Right lobe of liver (tissue), 6 donors: ENCODE measurements at regions not wholly inside any gene's neighbourhood (a gene's known extent, or its start where the extent isn't known, plus 50 kb on each side); places are given as distances from the start of the nearest gene placed in this dataset.

Source experiments
- ATAC-seq, 4 donors: fragments of 200-7000 bp; cut with Tn5 transposase; one replicate each; pipeline ENCODE4 v1.9.1; 2020; ENCODE audit warnings: mild to moderate bottlenecking in 4 of 4, moderate library complexity in 4 of 4
- DNase-seq, 3 donors: peaks; one replicate each; pipeline ENCODE4 v3.0.0-alpha.2; 2020
- H3K27ac ChIP-seq, 3 donors: fragments of 200-600 bp; one replicate each; pipeline ENCODE4 v1.8.0; 2022
- H3K27me3 ChIP-seq, 2 donors: fragments of 200-600 bp; one replicate each; pipeline ENCODE4 v1.8.0; 2022
- H3K36me3 ChIP-seq, 4 donors: fragments of 200-600 bp; sonication (generic) in 1 of 4; one replicate each; pipeline versions ENCODE4 v1.5.1 to v1.8.0; 2017 to 2022; ENCODE audit warnings: control low read depth in 1 of 4
- H3K4me1 ChIP-seq, 4 donors: fragments of 200-600 bp; sonication (generic) in 1 of 4; one replicate each; pipeline versions ENCODE4 v1.5.1 to v1.8.0; 2017 to 2022; ENCODE audit warnings: control low read depth in 1 of 4
- H3K4me3 ChIP-seq, 3 donors: fragments of 200-600 bp; one replicate each; pipeline ENCODE4 v1.8.0; 2022
- H3K9me3 ChIP-seq, 4 donors: fragments of 200-600 bp; sonication (generic) in 1 of 4; one replicate each; pipeline versions ENCODE4 v1.5.1 to v1.8.0; 2017 to 2022; ENCODE audit warnings: control low read depth in 1 of 4
- POLR2A ChIP-seq: fragments of 450-650 bp; IDR thresholded peaks from one replicate; pipeline ENCODE4 v1.6.1; 2017; ENCODE audit warnings: antibody characterized with exemption, mild to moderate bottlenecking
- WGBS: methylation state at CpG from one replicate; pipeline ENCODE4 v1.1.6; 2018; ENCODE audit warnings: low coverage, low lambda C conversion rate; ENCODE audit not compliant: insufficient coverage; ENCODE audit errors: missing lambda C conversion rate; 5-methylcytosine and 5-hydroxymethylcytosine counted together
- intact Hi-C, 2 donors: fragments of 100-400 bp; cut with DNase I; formaldehyde crosslinking; loops; one replicate each; pipeline versions ENCODE4 v1.11.2 to v1.14.1; 2022
- TF ChIP-seq, protein P1 (sequence below), 4 donors: fragments of 200-600 bp in 3 of 4; fragments of 450-650 bp in 1 of 4; IDR thresholded peaks; one replicate each; pipeline versions ENCODE4 v1.5.1 to v1.8.0; 2016 to 2022; ENCODE audit warnings: antibody characterized with exemption in 4 of 4, mild to moderate bottlenecking in 2 of 4
- donor health status: DM: no; HTN: yes; CAD: no.
- donor health status: DM: no; HTN: no; CAD: no.
- donor health status: DM: no; HTN: no; CAD: no.
- donor health status: DM: no; HTN: yes; CAD: no.
- donor health status: DM: no; HTN: yes; CAD: no.

DNA sequence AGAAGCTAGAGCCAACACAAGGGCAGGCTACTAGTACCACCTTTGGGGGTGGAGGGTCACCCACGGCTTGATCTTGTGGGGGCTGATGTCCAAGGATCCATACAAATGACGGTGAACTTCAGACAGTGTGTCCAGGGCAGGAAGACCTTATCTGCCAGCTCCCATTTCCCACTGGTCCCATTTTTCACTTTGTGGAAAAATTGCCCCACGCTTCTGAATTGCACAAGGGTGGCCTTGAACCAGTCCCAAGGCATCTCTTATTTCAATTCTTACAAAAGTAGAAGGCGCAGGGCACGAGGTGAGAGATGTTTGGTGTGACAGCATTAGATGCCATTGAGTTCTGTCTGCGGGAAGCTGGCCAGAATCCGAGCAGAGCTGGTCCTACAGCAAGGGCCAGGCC is 252.7 kb upstream of the CELF2 start:
- Histone ChIP-seq H3K4me1 (no peaks in the 10 kb centered on the region), H3K27me3 (no peaks in the 10 kb centered on the region), H3K36me3 (no peaks in the 10 kb centered on the region), H3K4me3 (no peak overlapping the region), H3K27ac (no peak overlapping the region), H3K9me3 (no peaks in the 10 kb centered on the region)
- 47% methylated on average over 5 of the region's 7 CpGs for WGBS
- DNase-seq: no peak
- ATAC-seq: no peak
- no peak for TF ChIP-seq POLR2A
- TF ChIP-seq, protein P1, sequence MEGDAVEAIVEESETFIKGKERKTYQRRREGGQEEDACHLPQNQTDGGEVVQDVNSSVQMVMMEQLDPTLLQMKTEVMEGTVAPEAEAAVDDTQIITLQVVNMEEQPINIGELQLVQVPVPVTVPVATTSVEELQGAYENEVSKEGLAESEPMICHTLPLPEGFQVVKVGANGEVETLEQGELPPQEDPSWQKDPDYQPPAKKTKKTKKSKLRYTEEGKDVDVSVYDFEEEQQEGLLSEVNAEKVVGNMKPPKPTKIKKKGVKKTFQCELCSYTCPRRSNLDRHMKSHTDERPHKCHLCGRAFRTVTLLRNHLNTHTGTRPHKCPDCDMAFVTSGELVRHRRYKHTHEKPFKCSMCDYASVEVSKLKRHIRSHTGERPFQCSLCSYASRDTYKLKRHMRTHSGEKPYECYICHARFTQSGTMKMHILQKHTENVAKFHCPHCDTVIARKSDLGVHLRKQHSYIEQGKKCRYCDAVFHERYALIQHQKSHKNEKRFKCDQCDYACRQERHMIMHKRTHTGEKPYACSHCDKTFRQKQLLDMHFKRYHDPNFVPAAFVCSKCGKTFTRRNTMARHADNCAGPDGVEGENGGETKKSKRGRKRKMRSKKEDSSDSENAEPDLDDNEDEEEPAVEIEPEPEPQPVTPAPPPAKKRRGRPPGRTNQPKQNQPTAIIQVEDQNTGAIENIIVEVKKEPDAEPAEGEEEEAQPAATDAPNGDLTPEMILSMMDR (IDR thresholded peaks at IDR 0.05): no peak
- intact Hi-C loops: no loop called here

DNA sequence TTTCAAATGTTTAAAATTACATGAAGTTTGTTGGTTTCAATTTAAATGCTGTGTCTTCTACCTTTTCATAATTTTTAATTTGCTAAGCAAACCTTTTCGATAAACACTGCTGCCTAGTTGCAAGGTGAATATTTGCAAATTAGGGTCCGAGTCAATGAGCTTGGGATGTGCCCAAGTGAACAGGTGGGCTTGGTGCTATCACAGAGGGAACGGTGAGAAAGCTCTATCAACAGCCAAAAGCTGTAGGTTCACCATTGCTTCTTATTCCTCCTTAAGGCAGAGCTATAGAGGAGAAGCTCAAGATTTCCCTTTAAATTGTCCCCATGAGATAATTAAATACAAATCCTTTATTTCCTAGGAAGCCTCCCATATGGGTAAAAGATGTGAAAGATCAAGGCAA is 245.3 kb upstream of the CELF2 start:
- Histone ChIP-seq H3K4me3 (no peak overlapping the region), H3K9me3 (no peaks in the 10 kb centered on the region), H3K27me3 (no peaks in the 10 kb centered on the region), H3K4me1 (no peaks in the 10 kb centered on the region), H3K27ac (no peak overlapping the region), H3K36me3 (no peaks in the 10 kb centered on the region)
- ATAC-seq (no peak), DNase-seq (no peak)
- 59% methylated on average over 3 of the region's 3 CpGs for WGBS
- intact Hi-C loops: no loop called here
- TF ChIP-seq POLR2A: no peak
- TF ChIP-seq, protein P1 (IDR thresholded peaks at IDR 0.05): no peak

DNA sequence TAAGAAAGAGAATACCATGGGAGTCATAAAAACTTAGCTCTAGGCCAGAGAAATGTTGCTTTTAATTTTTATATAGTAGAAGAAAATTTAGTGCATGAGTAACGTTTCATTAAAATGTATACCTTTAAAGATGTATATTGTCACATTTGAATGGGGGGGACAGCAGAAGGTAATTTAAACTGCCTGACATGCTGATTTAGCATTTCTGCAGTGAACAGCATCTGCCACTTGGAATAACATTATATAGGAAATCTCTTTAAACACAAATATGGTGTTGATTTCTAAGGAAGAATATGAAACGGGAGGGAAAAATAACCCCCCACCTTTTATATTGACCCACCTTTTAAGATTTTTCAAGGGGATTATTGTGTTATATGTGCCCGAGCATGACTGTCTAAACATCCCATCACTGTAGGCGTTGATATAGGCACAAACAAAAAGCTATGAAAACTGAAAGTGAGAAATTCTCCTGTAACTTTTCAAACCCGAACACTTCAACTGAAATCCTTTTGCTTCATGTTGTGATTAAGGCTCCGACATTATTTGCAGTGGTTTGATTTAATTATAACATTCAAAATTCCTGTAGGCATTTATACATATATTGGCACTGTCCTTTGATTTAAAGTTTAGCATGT is 244.7 kb upstream of the CELF2 start:
- ATAC-seq (no peak), DNase-seq (no peak)
- no peaks in the 10 kb centered on the region for H3K4me1 ChIP-seq
- H3K27ac ChIP-seq: no peak overlapping the region
- H3K27me3 ChIP-seq: no peaks in the 10 kb centered on the region
- no peaks in the 10 kb centered on the region for H3K36me3 ChIP-seq
- no peak overlapping the region for H3K4me3 ChIP-seq
- intact Hi-C loops: no loop called here
- H3K9me3 ChIP-seq: no peaks in the 10 kb centered on the region
- 50% methylated on average over 6 of the region's 6 CpGs for WGBS
- TF ChIP-seq POLR2A: no peak
- TF ChIP-seq, protein P1 (IDR thresholded peaks at IDR 0.05): no peak

DNA sequence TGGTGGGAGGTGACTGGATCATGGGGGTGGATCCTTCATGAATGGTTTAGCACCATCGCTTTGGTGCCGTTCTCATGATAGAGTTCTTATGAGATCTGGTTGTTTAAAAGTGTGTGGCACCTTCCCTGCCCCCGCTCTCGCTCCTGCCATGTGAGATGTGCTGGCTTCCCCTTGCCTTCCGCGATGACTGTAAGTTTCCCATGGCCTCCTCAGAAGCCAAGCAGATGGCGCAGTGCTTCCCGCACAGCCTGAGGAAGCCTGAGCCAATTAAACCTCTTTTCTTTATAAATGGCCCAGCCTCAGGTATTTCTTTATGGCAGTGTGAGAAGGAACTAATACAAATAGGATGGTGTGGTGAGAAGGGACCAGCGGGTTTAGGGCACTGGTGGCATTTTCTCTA is 243.3 kb upstream of the CELF2 start:
- no peak overlapping the region for H3K27ac ChIP-seq
- H3K36me3 ChIP-seq: no peaks in the 10 kb centered on the region
- WGBS: 65% methylated on average over 3 of the region's 9 CpGs
- H3K27me3 ChIP-seq: no peaks in the 10 kb centered on the region
- H3K4me1 ChIP-seq: no peaks in the 10 kb centered on the region
- TF ChIP-seq, protein P1 (IDR thresholded peaks at IDR 0.05): no peak
- TF ChIP-seq POLR2A: no peak
- no peak overlapping the region for H3K4me3 ChIP-seq
- ATAC-seq: no peak
- intact Hi-C loops: no loop called here
- H3K9me3 ChIP-seq: no peaks in the 10 kb centered on the region
- DNase-seq: no peak

DNA sequence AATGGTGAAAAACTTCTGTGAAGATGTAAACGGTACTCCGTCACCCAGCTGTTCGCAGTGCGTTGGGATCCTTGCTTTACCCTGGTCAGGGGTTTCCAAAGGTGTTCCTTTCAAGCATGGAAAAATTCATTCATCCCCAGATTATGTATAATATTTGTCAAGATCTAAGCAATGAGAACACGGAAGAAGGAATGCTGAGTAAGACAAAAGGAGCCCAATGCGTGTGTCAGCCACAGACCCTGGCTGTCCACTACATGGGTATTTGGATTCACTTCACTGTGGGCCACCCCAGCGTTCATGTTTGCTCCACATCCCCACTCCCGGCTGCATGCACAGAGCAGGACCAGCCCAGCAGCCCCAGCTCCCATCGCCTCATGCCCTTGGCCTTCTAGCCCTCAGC is 241.3 kb upstream of the CELF2 start:
- WGBS: 56% methylated on average over 6 of the region's 9 CpGs
- no peak for TF ChIP-seq POLR2A
- TF ChIP-seq, protein P1 (IDR thresholded peaks at IDR 0.05): no peak
- intact Hi-C loops: no loop called here

More for the DNA sequence above, 241.3 kb upstream of the CELF2 start:
- no peaks in the 10 kb centered on the region for H3K9me3 ChIP-seq
- H3K4me1 ChIP-seq: no peaks in the 10 kb centered on the region
- H3K27me3 ChIP-seq: no peaks in the 10 kb centered on the region
- no peaks in the 10 kb centered on the region for H3K36me3 ChIP-seq
- H3K4me3 ChIP-seq: no peak overlapping the region
- no peak for DNase-seq
- ATAC-seq: no peak
- H3K27ac ChIP-seq: no peak overlapping the region
